ENCODE measurements at regions not wholly inside any gene's neighbourhood (a gene's known extent, or its start where the extent isn't known, plus 50 kb on each side); places are given as distances from the start of the nearest gene placed in this dataset.

DNA sequence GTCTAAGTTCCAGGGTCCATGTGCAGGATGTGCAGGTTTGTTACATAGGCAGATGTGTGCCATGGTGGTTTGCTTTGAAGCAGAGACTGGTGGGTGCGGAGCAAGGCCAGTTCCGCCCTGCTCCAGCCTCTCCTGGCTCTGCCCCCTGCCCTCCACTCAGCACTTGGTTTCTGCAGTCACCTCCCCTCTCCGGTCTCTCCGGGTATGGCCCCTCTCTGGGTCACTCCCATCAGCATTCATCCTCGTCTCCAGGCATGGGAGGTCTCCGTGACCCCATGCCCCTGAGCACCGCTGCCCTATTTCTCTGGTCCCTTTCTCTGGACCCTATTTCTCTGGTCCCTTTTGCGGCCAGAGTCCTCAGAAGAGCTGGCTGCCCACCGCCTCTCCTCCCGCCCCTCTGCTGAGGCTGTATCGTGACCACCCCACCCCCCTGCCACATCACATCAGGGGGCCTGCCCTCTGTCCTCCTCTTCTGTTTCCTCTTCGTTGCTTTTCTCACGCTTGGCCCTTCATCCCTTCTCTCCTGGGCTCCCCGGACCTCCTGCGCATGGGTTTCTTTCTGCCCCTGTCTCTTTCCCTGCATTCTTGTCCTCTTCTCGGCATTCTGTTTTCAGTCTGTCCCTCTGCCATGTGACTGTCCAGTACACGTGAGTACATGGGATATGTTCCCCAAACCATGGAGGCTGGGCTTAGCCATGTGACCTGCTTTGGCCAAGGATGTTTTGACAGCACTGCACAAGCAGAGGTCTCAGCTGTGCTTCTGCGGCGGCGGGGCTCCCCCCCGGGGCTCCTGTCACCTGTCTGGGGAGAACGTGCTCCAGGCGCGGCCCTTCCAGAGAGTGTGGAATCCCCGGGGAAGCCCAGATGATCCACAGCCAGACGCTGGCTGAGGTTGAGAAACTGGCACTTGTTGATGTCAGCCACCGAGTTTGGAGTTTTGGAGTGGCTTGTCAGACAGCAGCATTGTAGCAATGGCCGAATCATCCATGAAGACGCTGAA is 54.4 kb upstream of the C1orf174 start:
- TF ChIP-seq, protein P1, sequence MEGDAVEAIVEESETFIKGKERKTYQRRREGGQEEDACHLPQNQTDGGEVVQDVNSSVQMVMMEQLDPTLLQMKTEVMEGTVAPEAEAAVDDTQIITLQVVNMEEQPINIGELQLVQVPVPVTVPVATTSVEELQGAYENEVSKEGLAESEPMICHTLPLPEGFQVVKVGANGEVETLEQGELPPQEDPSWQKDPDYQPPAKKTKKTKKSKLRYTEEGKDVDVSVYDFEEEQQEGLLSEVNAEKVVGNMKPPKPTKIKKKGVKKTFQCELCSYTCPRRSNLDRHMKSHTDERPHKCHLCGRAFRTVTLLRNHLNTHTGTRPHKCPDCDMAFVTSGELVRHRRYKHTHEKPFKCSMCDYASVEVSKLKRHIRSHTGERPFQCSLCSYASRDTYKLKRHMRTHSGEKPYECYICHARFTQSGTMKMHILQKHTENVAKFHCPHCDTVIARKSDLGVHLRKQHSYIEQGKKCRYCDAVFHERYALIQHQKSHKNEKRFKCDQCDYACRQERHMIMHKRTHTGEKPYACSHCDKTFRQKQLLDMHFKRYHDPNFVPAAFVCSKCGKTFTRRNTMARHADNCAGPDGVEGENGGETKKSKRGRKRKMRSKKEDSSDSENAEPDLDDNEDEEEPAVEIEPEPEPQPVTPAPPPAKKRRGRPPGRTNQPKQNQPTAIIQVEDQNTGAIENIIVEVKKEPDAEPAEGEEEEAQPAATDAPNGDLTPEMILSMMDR (IDR thresholded peaks at IDR 0.05) = no peak
- Histone ChIP-seq H3K9me3 (no peaks in the 10 kb centered on the region), H3K4me1 (no peaks in the 10 kb centered on the region), H3K4me3 (no peak overlapping the region), H3K27me3 (no peaks in the 10 kb centered on the region), H3K36me3 (no peaks in the 10 kb centered on the region), H3K27ac (no peak overlapping the region)
- no peak for DNase-seq (ENCODE audit: low spot score)

DNA sequence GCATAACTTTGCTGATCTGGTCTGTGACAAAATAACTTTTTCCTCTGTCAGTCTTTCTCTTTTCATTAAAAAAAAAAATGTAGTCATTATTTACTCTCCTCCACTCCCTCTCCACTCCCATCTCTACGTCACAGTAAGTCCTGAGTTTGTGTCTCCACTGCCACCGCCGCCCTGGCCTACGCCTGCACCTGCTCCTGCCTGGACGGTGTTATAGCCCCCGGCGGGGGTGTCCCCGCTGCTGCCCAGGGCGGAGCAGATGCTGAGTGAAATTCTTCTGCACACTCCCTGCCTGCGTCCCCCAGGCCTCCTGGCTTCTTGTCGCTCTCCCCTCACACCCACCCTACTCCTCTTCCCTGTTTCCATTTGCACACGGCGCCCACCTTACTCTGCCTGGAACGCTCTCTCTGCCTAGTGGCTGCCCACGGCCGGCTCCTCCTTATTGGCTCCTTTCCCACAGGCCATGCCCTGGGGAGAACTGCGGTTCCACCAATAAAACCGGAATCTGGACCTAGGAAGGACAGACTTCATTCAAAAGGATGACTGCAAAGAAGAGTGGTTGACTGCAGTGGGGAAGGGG is 55.2 kb upstream of the C1orf174 start:
- Histone ChIP-seq H3K4me3 (no peak overlapping the region), H3K9me3 (no peaks in the 10 kb centered on the region), H3K27me3 (no peaks in the 10 kb centered on the region), H3K36me3 (no peaks in the 10 kb centered on the region), H3K4me1 (no peaks in the 10 kb centered on the region), H3K27ac (no peak overlapping the region)
- no peak for DNase-seq (ENCODE audit: low spot score)
- TF ChIP-seq, protein P1 (IDR thresholded peaks at IDR 0.05) = no peak

DNA sequence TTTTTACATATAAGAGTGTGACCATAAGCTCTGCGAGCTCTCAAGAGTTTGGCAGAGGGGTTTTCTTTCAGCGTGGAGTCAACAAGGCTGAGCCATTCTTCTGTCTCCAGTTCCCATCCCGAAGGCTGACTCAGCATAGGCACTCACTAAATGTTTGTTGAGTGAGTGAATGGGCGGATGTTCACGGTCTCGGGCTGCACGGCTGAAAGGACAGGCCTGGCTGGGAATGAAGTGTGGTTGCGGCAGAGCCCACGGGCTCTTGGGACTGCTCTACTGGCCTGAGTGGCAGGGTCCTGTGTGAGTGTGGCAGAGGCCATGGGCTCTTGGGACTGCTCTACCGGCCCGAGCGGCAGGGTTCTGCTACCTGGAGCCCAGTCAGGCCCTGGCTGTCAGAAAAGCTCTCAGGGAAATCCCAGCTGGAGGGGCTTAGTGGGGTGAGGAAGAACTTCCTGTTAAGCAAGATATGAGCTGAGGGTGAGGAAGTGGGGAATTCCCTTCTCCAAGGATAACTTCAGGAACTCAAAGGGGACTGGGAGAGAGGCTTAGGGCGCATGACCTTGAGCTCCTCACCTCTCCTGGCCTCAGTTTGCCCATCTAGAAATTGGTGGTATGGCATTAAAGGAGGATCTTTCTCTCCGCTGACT is 56.6 kb upstream of the C1orf174 start:
- no peaks in the 10 kb centered on the region for H3K27me3 ChIP-seq
- no peaks in the 10 kb centered on the region for H3K9me3 ChIP-seq
- no peaks in the 10 kb centered on the region for H3K36me3 ChIP-seq
- no peak overlapping the region for H3K4me3 ChIP-seq
- no peak overlapping the region for H3K27ac ChIP-seq
- H3K4me1 ChIP-seq = no peaks in the 10 kb centered on the region
- TF ChIP-seq, protein P1 (IDR thresholded peaks at IDR 0.05) = no peak
- DNase-seq (ENCODE audit: low spot score) = no peak

DNA sequence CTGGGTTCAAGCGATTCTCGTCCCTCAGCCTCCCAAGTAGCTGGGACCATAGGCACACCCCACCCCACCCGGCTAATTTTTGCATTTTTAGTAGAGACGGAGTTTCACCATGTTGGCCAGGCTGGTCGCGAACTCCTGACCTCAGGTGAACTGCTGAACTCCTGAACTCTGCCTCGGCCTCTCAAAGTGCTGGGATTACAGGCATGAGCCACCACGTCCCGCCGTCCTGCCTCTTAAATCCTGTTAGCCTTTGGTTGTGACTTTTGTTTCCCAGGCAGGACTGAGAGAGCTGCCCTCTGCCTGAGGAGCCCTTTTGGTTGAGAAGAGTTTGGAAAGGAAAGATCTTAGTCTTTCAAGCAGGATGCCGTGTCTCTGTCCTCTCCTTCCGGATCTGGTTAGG is 59.3 kb upstream of the C1orf174 start:
- Histone ChIP-seq H3K4me1 (no peaks in the 10 kb centered on the region), H3K36me3 (no peaks in the 10 kb centered on the region), H3K27ac (no peak overlapping the region), H3K4me3 (no peak overlapping the region), H3K27me3 (no peaks in the 10 kb centered on the region), H3K9me3 (no peaks in the 10 kb centered on the region)
- TF ChIP-seq, protein P1 (IDR thresholded peaks at IDR 0.05) = no peak
- no peak for DNase-seq (ENCODE audit: low spot score)

DNA sequence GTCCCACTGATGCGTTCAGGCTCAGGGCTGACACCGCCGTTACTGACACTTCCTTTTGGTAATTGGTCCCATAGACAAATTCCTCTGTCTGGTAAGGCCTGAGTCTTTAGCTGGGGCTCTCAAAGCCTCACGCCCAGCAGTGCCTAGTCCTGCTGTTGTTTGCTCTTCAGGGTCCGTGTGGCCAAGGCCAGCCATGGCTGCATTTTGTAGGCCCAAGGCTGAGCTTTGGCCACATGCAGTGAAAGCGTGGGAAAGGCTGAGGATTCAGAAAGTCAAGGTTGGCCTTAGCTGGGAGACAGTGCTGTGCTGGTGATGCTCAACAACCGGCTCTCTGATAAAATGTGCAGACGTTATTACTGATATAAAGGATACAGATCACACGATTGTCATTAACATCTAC is 63.5 kb upstream of the C1orf174 start:
- no peaks in the 10 kb centered on the region for H3K4me1 ChIP-seq
- H3K36me3 ChIP-seq = no peaks in the 10 kb centered on the region
- H3K27ac ChIP-seq = no peak overlapping the region
- no peak for DNase-seq (ENCODE audit: low spot score)
- no peaks in the 10 kb centered on the region for H3K27me3 ChIP-seq
- H3K4me3 ChIP-seq = no peak overlapping the region
- H3K9me3 ChIP-seq = peaks cover 0 to 4% of the 10 kb centered on the region in 2 donors
- TF ChIP-seq, protein P1 (IDR thresholded peaks at IDR 0.05) = no peak
